Caco-2 (cell line): ENCODE measurements at regions not wholly inside any gene's neighbourhood (a gene's known extent, or its start where the extent isn't known, plus 50 kb on each side); places are given as distances from the start of the nearest gene placed in this dataset.

Experiments
- BruUV-seq: library from RNA; stranded (reverse); fragments of 400-500 nt; replicated peaks from 2 replicates; lab custom pipeline; 2021; lab: Mats Ljungman, UMichigan
- CTCF ChIA-PET: fragments of 300-600 bp; sonication (Branson Sonifier 250); formaldehyde crosslinking; loops from one replicate; lab custom pipeline; 2022; ENCODE audit warnings: antibody characterized with exemption; lab: Charles Lee
- POLR2A ChIA-PET: fragments of 300-600 bp; sonication (Branson Sonifier 250); formaldehyde crosslinking; loops from one replicate; lab custom pipeline; 2022; ENCODE audit warnings: antibody characterized with exemption; lab: Charles Lee
- DNase-seq, 2 experiments: peaks; one replicate each; pipeline versions ENCODE4 v3.0.0 to v3.0.0-alpha.2; 2020 to 2022
- H3K27me3 ChIP-seq: replicated peaks from 2 replicates; pipeline ENCODE4 v1.6.0; 2011; ENCODE audit warnings: low read length; ENCODE audit not compliant: control insufficient read depth, insufficient read depth
- H3K36me3 ChIP-seq: 2 replicates; pipeline ENCODE4 v1.5.1; 2011; ENCODE audit warnings: low read length; ENCODE audit not compliant: control insufficient read depth, insufficient read depth
- H3K4me1 ChIP-seq: fragments of 250-450 bp; sonication (Bioruptor Pico); 2 replicates; pipeline ENCODE4 v1.5.1; 2020; ENCODE audit warnings: mild to moderate bottlenecking
- H3K4me3 ChIP-seq: 2 replicates; pipeline ENCODE4 v1.5.1; 2011; ENCODE audit warnings: low read depth, mild to moderate bottlenecking, control low read depth, low read length
- H3K9me3 ChIP-seq: fragments of 250-450 bp; sonication (Bioruptor Pico); 2 replicates; pipeline ENCODE4 v1.5.1; 2020; ENCODE audit warnings: mild to moderate bottlenecking, moderate library complexity
- H3K27ac Mint-ChIP-seq: one replicate; pipeline ENCODE4 v1.8.0; 2022; ENCODE audit warnings: mixed read lengths; ENCODE audit not compliant: unreplicated experiment
- H3K27me3 Mint-ChIP-seq: one replicate; pipeline ENCODE4 v1.8.0; 2022; ENCODE audit warnings: mixed read lengths; ENCODE audit not compliant: insufficient read depth, unreplicated experiment
- H3K36me3 Mint-ChIP-seq: one replicate; pipeline ENCODE4 v1.8.0; 2022; ENCODE audit warnings: mild to moderate bottlenecking, mixed read lengths; ENCODE audit not compliant: insufficient read depth, unreplicated experiment
- H3K4me1 Mint-ChIP-seq: one replicate; pipeline ENCODE4 v1.8.0; 2022; ENCODE audit warnings: low read depth, mixed read lengths; ENCODE audit not compliant: unreplicated experiment
- H3K4me3 Mint-ChIP-seq: one replicate; pipeline ENCODE4 v1.8.0; 2022; ENCODE audit warnings: mild to moderate bottlenecking, moderate library complexity, mixed read lengths; ENCODE audit not compliant: unreplicated experiment
- H3K9me3 Mint-ChIP-seq: one replicate; pipeline ENCODE4 v1.8.0; 2022; ENCODE audit warnings: mixed read lengths; ENCODE audit not compliant: unreplicated experiment
- CTCF ChIP-seq, 2 experiments: fragments of 200-600 bp in 1 of 2; IDR thresholded peaks; 1 replicate in 1 of 2; 2 replicates in 1 of 2; pipeline versions ENCODE4 v1.5.1 to v1.8.0; 2011 to 2022; ENCODE audit warnings: antibody characterized with exemption in 1 of 2, control low read depth in 1 of 2, inconsistent platforms in 1 of 2, low read depth in 1 of 2, low read length in 1 of 2, mild to moderate bottlenecking in 1 of 2, moderate library complexity in 1 of 2; ENCODE audit not compliant: insufficient read depth in 1 of 2, severe bottlenecking in 1 of 2, unreplicated experiment in 1 of 2
- intact Hi-C: fragments of 100-400 bp; cut with micrococcal nuclease; formaldehyde crosslinking; loops from one replicate; pipeline ENCODE4 v1.10.0; 2022; ENCODE audit not compliant: unreplicated experiment

GRCh38 chr16:7021653-7022275 lies 310.9 kb upstream of the RBFOX1 start:
- TF ChIP-seq CTCF (IDR thresholded peaks at IDR 0.05; ENCODE audit: insufficient read depth in 1 of 2, low read depth in 1 of 2, low read length in 1 of 2, severe bottlenecking in 1 of 2, unreplicated experiment in 1 of 2): no peak
- BruUV-seq: no TSS peak
- H3K9me3 Mint-ChIP-seq: no peaks in the 10 kb centered on the region
- no peak overlapping the region for H3K4me3 Mint-ChIP-seq
- no peaks in the 10 kb centered on the region for H3K4me1 ChIP-seq
- H3K27me3 ChIP-seq: no peaks in the 10 kb centered on the region
- peaks cover 12% of the 10 kb centered on the region for H3K4me1 Mint-ChIP-seq
- H3K4me3 ChIP-seq: no peak overlapping the region
- H3K27ac Mint-ChIP-seq: no peak overlapping the region
- intact Hi-C loops: loop anchor here (10.0 kb wide), 1 partner anchor 337 kb away; no protein-coding TSS in a partner anchor
- DNase-seq: no peak
- ChIA-PET CTCF (no interaction called here), POLR2A (no interaction called here)
- H3K27me3 Mint-ChIP-seq: no peaks in the 10 kb centered on the region
- H3K36me3 Mint-ChIP-seq: no peaks in the 10 kb centered on the region
- no peaks in the 10 kb centered on the region for H3K9me3 ChIP-seq
- no peaks in the 10 kb centered on the region for H3K36me3 ChIP-seq

- Mint-ChIP-seq H3K9me3 (no peaks in the 10 kb centered on the region), H3K27me3 (no peaks in the 10 kb centered on the region), H3K36me3 (no peaks in the 10 kb centered on the region), H3K4me3 (no peak overlapping the region), H3K27ac (no peak overlapping the region), H3K4me1 (no peaks in the 10 kb centered on the region)
- Histone ChIP-seq H3K27me3 (no peaks in the 10 kb centered on the region), H3K36me3 (no peaks in the 10 kb centered on the region), H3K9me3 (no peaks in the 10 kb centered on the region), H3K4me1 (no peaks in the 10 kb centered on the region), H3K4me3 (no peak overlapping the region)
- intact Hi-C loops: no loop called here
- no peak for TF ChIP-seq CTCF (IDR thresholded peaks at IDR 0.05; ENCODE audit: insufficient read depth in 1 of 2, low read depth in 1 of 2, low read length in 1 of 2, severe bottlenecking in 1 of 2, unreplicated experiment in 1 of 2)
- POLR2A ChIA-PET: no interaction called here
- CTCF ChIA-PET: interaction anchor here (0.9 kb wide), 1 partner anchor 9 kb away, joined by 4 read pairs; no protein-coding TSS in a partner anchor
- BruUV-seq: no TSS peak
- DNase-seq: no peak
Observed at GRCh38 chr16:7017006-7017662, 315.5 kb upstream of the RBFOX1 start.

- H3K36me3 Mint-ChIP-seq: no peaks in the 10 kb centered on the region
- POLR2A ChIA-PET: no interaction called here
- H3K4me3 ChIP-seq: no peak overlapping the region
- no peaks in the 10 kb centered on the region for H3K9me3 ChIP-seq
- CTCF ChIA-PET: no interaction called here
- no peaks in the 10 kb centered on the region for H3K9me3 Mint-ChIP-seq
- no peaks in the 10 kb centered on the region for H3K27me3 ChIP-seq
- no peak for TF ChIP-seq CTCF (IDR thresholded peaks at IDR 0.05; ENCODE audit: insufficient read depth in 1 of 2, low read depth in 1 of 2, low read length in 1 of 2, severe bottlenecking in 1 of 2, unreplicated experiment in 1 of 2)
- no TSS peak for BruUV-seq
- H3K4me3 Mint-ChIP-seq: no peak overlapping the region
- no peak for DNase-seq
- H3K27me3 Mint-ChIP-seq: peaks cover 5% of the 10 kb centered on the region
- intact Hi-C loops: no loop called here
- no peaks in the 10 kb centered on the region for H3K36me3 ChIP-seq
- H3K4me1 Mint-ChIP-seq: no peaks in the 10 kb centered on the region
- no peak overlapping the region for H3K27ac Mint-ChIP-seq
- no peaks in the 10 kb centered on the region for H3K4me1 ChIP-seq
Observed at GRCh38 chr16:7014756-7015155, 317.9 kb upstream of the RBFOX1 start.
